Mesenchymal stem cell (in vitro differentiated cells and primary cell): ENCODE measurements at regions not wholly inside any gene's neighbourhood (a gene's known extent, or its start where the extent isn't known, plus 50 kb on each side); places are given as distances from the start of the nearest gene placed in this dataset.
A peak's percentile ranks its signal among the peaks of the same experiment; 100 is the strongest.

ENCODE experiments used
- DNase-seq: peaks from one replicate; pipeline ENCODE4 v3.0.0-alpha.2; 2013
- H2AFZ ChIP-seq: one replicate; pipeline ENCODE4 v1.6.1; 2013; ENCODE audit warnings: low read depth, mild to moderate bottlenecking, control low read depth, inconsistent platforms, low read length, moderate library complexity
- H2AK5ac ChIP-seq: 2 replicates; pipeline ENCODE4 v1.6.1; 2013; ENCODE audit warnings: low read length, moderate library complexity, mild to moderate bottlenecking, inconsistent platforms; ENCODE audit not compliant: severe bottlenecking
- H2BK120ac ChIP-seq: one replicate; pipeline ENCODE4 v1.6.1; 2013; ENCODE audit warnings: low read depth, mild to moderate bottlenecking, inconsistent platforms, low read length, moderate library complexity
- H2BK12ac ChIP-seq, 2 experiments: one replicate each; pipeline ENCODE4 v1.6.1; 2013; ENCODE audit warnings: inconsistent platforms in 2 of 2, low read length in 2 of 2, mild to moderate bottlenecking in 2 of 2, moderate library complexity in 2 of 2, control low read depth in 1 of 2
- H2BK15ac ChIP-seq: one replicate; pipeline ENCODE4 v1.6.1; 2013; ENCODE audit warnings: mild to moderate bottlenecking, low read depth, inconsistent platforms; ENCODE audit not compliant: poor library complexity, severe bottlenecking
- H2BK5ac ChIP-seq: 2 replicates; pipeline ENCODE4 v1.6.1; 2013; ENCODE audit warnings: low read depth, mild to moderate bottlenecking, low read length, control low read depth, inconsistent platforms; ENCODE audit not compliant: poor library complexity, severe bottlenecking
- H3K14ac ChIP-seq, 2 experiments: one replicate each; pipeline ENCODE4 v1.6.1; 2013; ENCODE audit warnings: inconsistent platforms in 2 of 2, low read length in 2 of 2, control low read depth in 1 of 2, mild to moderate bottlenecking in 1 of 2, moderate library complexity in 1 of 2
- H3K18ac ChIP-seq, 2 experiments: one replicate each; pipeline ENCODE4 v1.6.1; 2013; ENCODE audit warnings: inconsistent platforms in 2 of 2, low read length in 2 of 2, control low read depth in 1 of 2, low read depth in 1 of 2, mild to moderate bottlenecking in 1 of 2
- H3K23ac ChIP-seq, 2 experiments: one replicate each; pipeline ENCODE4 v1.6.1; 2013; ENCODE audit warnings: inconsistent platforms in 2 of 2, low read length in 2 of 2, mild to moderate bottlenecking in 2 of 2, moderate library complexity in 2 of 2, control low read depth in 1 of 2
- H3K27ac ChIP-seq: 2 replicates; pipeline ENCODE4 v1.5.1; 2013; ENCODE audit warnings: mild to moderate bottlenecking, moderate library complexity, low read length, control low read depth, inconsistent platforms; ENCODE audit not compliant: poor library complexity, severe bottlenecking
- H3K27me3 ChIP-seq, 2 experiments: 2 replicates each; pipeline versions ENCODE4 v1.6.1 to v1.7.0; 2013; ENCODE audit warnings: low read length in 2 of 2, mild to moderate bottlenecking in 2 of 2, moderate library complexity in 2 of 2, control low read depth in 1 of 2, inconsistent platforms in 1 of 2; ENCODE audit not compliant: control insufficient read depth in 1 of 2, insufficient read depth in 1 of 2
- H3K36me3 ChIP-seq, 2 experiments: 2 replicates each; pipeline versions ENCODE4 v1.6.1 to v1.7.0; 2013; ENCODE audit warnings: low read length in 2 of 2, control low read depth in 1 of 2, inconsistent platforms in 1 of 2, low read depth in 1 of 2, mild to moderate bottlenecking in 1 of 2; ENCODE audit not compliant: insufficient read depth in 2 of 2, control insufficient read depth in 1 of 2
- H3K4ac ChIP-seq, 2 experiments: one replicate each; pipeline ENCODE4 v1.6.1; 2013; ENCODE audit warnings: inconsistent platforms in 2 of 2, low read length in 2 of 2, mild to moderate bottlenecking in 2 of 2, moderate library complexity in 2 of 2, control low read depth in 1 of 2, low read depth in 1 of 2
- H3K4me1 ChIP-seq: 2 replicates; pipeline ENCODE4 v1.6.1; 2013; ENCODE audit warnings: low read depth, low read length, control low read depth; ENCODE audit not compliant: control insufficient read depth, insufficient read depth
- H3K4me2 ChIP-seq: 2 replicates; pipeline ENCODE4 v1.6.1; 2013; ENCODE audit warnings: low read length, mild to moderate bottlenecking, inconsistent platforms; ENCODE audit not compliant: poor library complexity, severe bottlenecking
- H3K4me3 ChIP-seq, 2 experiments: 2 replicates each; pipeline versions ENCODE4 v1.5.1 to v1.7.0; 2013; ENCODE audit warnings: low read length in 2 of 2, mild to moderate bottlenecking in 2 of 2, control low read depth in 1 of 2, low read depth in 1 of 2; ENCODE audit not compliant: insufficient read depth in 1 of 2
- H3K79me1 ChIP-seq: replicated peaks from 2 replicates; pipeline ENCODE4 v1.6.1; 2013; ENCODE audit warnings: mild to moderate bottlenecking, control low read depth, low read length, inconsistent platforms; ENCODE audit not compliant: poor library complexity, severe bottlenecking
- H3K9ac ChIP-seq: 2 replicates; pipeline ENCODE4 v1.7.0; 2013; ENCODE audit warnings: mild to moderate bottlenecking, low read length, moderate library complexity
- H3K9me3 ChIP-seq: 2 replicates; pipeline ENCODE4 v1.7.0; 2013; ENCODE audit warnings: mild to moderate bottlenecking, low read length; ENCODE audit not compliant: control insufficient read depth
- H4K8ac ChIP-seq: one replicate; pipeline ENCODE4 v1.6.1; 2013; ENCODE audit warnings: inconsistent platforms, mild to moderate bottlenecking, low read length, moderate library complexity
- H4K91ac ChIP-seq: one replicate; pipeline ENCODE4 v1.6.1; 2013; ENCODE audit warnings: mild to moderate bottlenecking, low read length, inconsistent platforms
- WGBS: methylation state at CpG from one replicate; pipeline ENCODE4 v1.1.7; 2013; ENCODE audit warnings: mixed read lengths; 5-methylcytosine and 5-hydroxymethylcytosine counted together

DNA sequence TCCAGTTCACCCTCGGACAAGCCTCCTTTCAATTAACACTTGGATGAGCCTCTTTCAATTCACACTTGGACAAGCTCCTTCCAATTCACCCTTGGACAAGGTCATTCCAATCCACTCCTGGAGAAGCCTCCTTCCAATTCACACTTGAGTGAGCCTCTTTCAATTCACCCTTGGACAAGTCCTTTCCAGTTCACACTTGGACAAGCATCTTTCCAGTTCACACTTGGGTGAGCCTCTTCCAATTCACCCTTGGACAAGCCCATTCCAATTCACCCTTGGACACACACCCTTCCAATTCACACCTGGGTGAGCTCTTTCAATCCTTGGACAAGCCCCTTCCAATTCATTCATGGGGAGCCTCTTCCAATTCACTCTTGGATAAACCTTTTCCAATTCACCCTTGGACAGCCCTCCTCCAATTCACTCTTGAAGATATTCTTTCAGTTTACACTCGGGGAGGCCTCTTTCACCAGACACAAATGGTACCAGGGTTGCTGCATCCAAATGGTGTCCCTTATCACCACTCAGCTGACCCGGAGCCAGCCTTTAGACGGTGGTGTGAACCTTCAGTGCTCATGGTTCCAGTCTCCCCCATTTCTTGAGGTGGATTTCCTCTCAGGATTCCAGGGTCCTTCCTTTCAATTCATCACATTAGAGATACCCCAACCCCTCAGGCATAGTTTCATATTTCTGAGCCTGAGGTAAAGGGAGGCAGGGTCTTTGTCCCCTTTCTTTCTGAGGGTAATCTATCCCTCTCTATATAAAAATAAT, 183.6 kb downstream of the SH3BP4 start:
- no peak overlapping the region for H2BK15ac ChIP-seq
- H3K4me1 ChIP-seq = no peaks in the 10 kb centered on the region
- no peak overlapping the region for H3K4me2 ChIP-seq
- no peaks in the 10 kb centered on the region for H3K36me3 ChIP-seq
- no peaks in the 10 kb centered on the region for H3K9me3 ChIP-seq
- no peak overlapping the region for H2BK5ac ChIP-seq
- no peak overlapping the region for H3K4me3 ChIP-seq
- H3K27ac ChIP-seq = no peak overlapping the region
- H3K23ac ChIP-seq = no peak overlapping the region
- H2BK12ac ChIP-seq = no peak overlapping the region
- H3K18ac ChIP-seq = no peak overlapping the region
- no peak for DNase-seq
- H3K79me1 ChIP-seq = no peaks in the 10 kb centered on the region
- no peak overlapping the region for H2AFZ ChIP-seq
- no peak overlapping the region for H4K91ac ChIP-seq
- no peak overlapping the region for H3K9ac ChIP-seq
- no peak overlapping the region for H3K4ac ChIP-seq
- H4K8ac ChIP-seq = no peak overlapping the region
- H3K14ac ChIP-seq = no peak overlapping the region
- H2BK120ac ChIP-seq = no peak overlapping the region
- WGBS = 84% methylated on average over 4 of the region's 4 CpGs
- H3K27me3 ChIP-seq = peaks cover 0 to 7% of the 10 kb centered on the region in 2 experiments
- no peak overlapping the region for H2AK5ac ChIP-seq

- no peak overlapping the region for H2BK15ac ChIP-seq
- H3K27me3 ChIP-seq = peaks cover 0 to 7% of the 10 kb centered on the region in 2 experiments
- no peak overlapping the region for H3K18ac ChIP-seq
- H2BK5ac ChIP-seq = no peak overlapping the region
- no peaks in the 10 kb centered on the region for H3K36me3 ChIP-seq
- H3K4ac ChIP-seq = no peak overlapping the region
- no peaks in the 10 kb centered on the region for H3K4me1 ChIP-seq
- no peak overlapping the region for H2AK5ac ChIP-seq
- H3K4me3 ChIP-seq = no peak overlapping the region
- no peak overlapping the region for H4K8ac ChIP-seq
- no peak overlapping the region for H3K4me2 ChIP-seq
- no peak overlapping the region for H3K27ac ChIP-seq
- H3K9ac ChIP-seq = peak overlapping the region; percentile 55
- no peak overlapping the region for H4K91ac ChIP-seq
- no peak overlapping the region for H2BK12ac ChIP-seq
- H2AFZ ChIP-seq = no peak overlapping the region
- DNase-seq = peak; percentile 81
- no peak overlapping the region for H2BK120ac ChIP-seq
- no peaks in the 10 kb centered on the region for H3K79me1 ChIP-seq
- H3K14ac ChIP-seq = no peak overlapping the region
- H3K23ac ChIP-seq = no peak overlapping the region
- no peaks in the 10 kb centered on the region for H3K9me3 ChIP-seq
- 40% methylated on average over 16 of the region's 19 CpGs for WGBS
These were observed 184.3 kb downstream of the SH3BP4 start for GRCh38 chr2:235135990-235136561.

DNA sequence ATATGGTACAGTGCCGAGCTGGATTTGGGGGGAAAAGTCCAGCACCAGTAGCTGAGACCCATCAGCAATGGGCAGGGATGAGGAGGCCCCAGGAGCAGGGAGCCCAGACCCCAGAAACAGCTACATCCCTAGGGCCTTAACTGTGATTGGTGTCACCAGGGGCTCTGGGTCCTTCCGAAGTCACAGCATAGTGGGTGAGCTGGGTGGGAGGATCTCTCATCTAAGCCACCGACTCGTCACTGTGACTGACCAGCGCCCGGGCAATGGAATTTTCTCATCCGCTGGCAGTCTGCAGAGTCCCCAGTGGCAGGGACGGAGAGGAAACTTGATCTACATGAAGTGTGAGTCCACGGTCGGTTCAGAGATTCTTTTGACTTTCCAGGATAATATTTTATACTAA, 186.5 kb downstream of the SH3BP4 start:
- Histone ChIP-seq H3K23ac (no peak overlapping the region), H3K4me3 (no peak overlapping the region), H3K4me2 (no peak overlapping the region), H3K27me3 (peaks cover 0 to 7% of the 10 kb centered on the region in 2 experiments), H3K27ac (no peak overlapping the region), H3K18ac (no peak overlapping the region), H3K9me3 (no peaks in the 10 kb centered on the region), H3K36me3 (no peaks in the 10 kb centered on the region), H2BK5ac (no peak overlapping the region), H2AK5ac (no peak overlapping the region), H3K14ac (no peak overlapping the region), H2BK120ac (no peak overlapping the region), H2BK12ac (no peak overlapping the region), H3K4me1 (no peaks in the 10 kb centered on the region), H2AFZ (no peak overlapping the region), H4K8ac (no peak overlapping the region), H3K79me1 (no peaks in the 10 kb centered on the region), H4K91ac (no peak overlapping the region), H3K4ac (no peak overlapping the region), H3K9ac (no peak overlapping the region), H2BK15ac (peak overlapping the region; percentile 57)
- 94% methylated on average over 10 of the region's 10 CpGs for WGBS
- DNase-seq = no peak

- H4K8ac ChIP-seq = no peak overlapping the region
- no peak overlapping the region for H3K14ac ChIP-seq
- no peaks in the 10 kb centered on the region for H3K36me3 ChIP-seq
- no peak for DNase-seq
- no peak overlapping the region for H3K9ac ChIP-seq
- H2AK5ac ChIP-seq = no peak overlapping the region
- no peak overlapping the region for H2BK15ac ChIP-seq
- no peaks in the 10 kb centered on the region for H3K9me3 ChIP-seq
- H3K4ac ChIP-seq = no peak overlapping the region
- no peak overlapping the region for H4K91ac ChIP-seq
- H3K4me2 ChIP-seq = no peak overlapping the region
- H3K18ac ChIP-seq = no peak overlapping the region
- H3K4me1 ChIP-seq = no peaks in the 10 kb centered on the region
- H3K4me3 ChIP-seq = no peak overlapping the region
- no peak overlapping the region for H2BK12ac ChIP-seq
- peaks cover 0 to 12% of the 10 kb centered on the region in 2 experiments for H3K27me3 ChIP-seq
- H3K23ac ChIP-seq = no peak overlapping the region
- H3K79me1 ChIP-seq = no peaks in the 10 kb centered on the region
- no peak overlapping the region for H2AFZ ChIP-seq
- H2BK5ac ChIP-seq = no peak overlapping the region
- no peak overlapping the region for H3K27ac ChIP-seq
- 93% methylated on average over 19 of the region's 19 CpGs for WGBS
- H2BK120ac ChIP-seq = no peak overlapping the region
These were observed 188.4 kb downstream of the SH3BP4 start for GRCh38 chr2:235139956-235140800.
